Progenitor cell of endocrine pancreas (in vitro differentiated cells): ENCODE measurements at regions not wholly inside any gene's neighbourhood (a gene's known extent, or its start where the extent isn't known, plus 50 kb on each side); places are given as distances from the start of the nearest gene placed in this dataset.

Experiments used
- DNase-seq: peaks from one replicate; pipeline ENCODE4 v3.0.0; 2021; ENCODE audit warnings: low spot score; ENCODE audit not compliant: unreplicated experiment
- H3K27ac Mint-ChIP-seq: 2 replicates; pipeline ENCODE4 v1.8.0; 2021; ENCODE audit warnings: mild to moderate bottlenecking, moderate library complexity, mixed read lengths
- H3K27me3 Mint-ChIP-seq: 2 replicates; pipeline ENCODE4 v1.8.0; 2021; ENCODE audit warnings: mixed read lengths
- H3K36me3 Mint-ChIP-seq: 2 replicates; pipeline ENCODE4 v1.8.0; 2022; ENCODE audit warnings: mixed read lengths; ENCODE audit not compliant: insufficient read depth
- H3K4me1 Mint-ChIP-seq: 2 replicates; pipeline ENCODE4 v1.8.0; 2021; ENCODE audit warnings: low read depth, mixed read lengths
- H3K4me3 Mint-ChIP-seq: 2 replicates; pipeline ENCODE4 v1.8.0; 2021; ENCODE audit warnings: low read depth, mild to moderate bottlenecking, moderate library complexity, mixed read lengths
- H3K9me3 Mint-ChIP-seq: 2 replicates; pipeline ENCODE4 v1.8.0; 2021; ENCODE audit warnings: low read depth, mixed read lengths
- CTCF ChIP-seq: fragments of 200-600 bp; sonication (generic); IDR thresholded peaks from one replicate; pipeline ENCODE4 v1.5.0; 2021; ENCODE audit warnings: antibody characterized with exemption, mild to moderate bottlenecking; ENCODE audit not compliant: unreplicated experiment

DNA sequence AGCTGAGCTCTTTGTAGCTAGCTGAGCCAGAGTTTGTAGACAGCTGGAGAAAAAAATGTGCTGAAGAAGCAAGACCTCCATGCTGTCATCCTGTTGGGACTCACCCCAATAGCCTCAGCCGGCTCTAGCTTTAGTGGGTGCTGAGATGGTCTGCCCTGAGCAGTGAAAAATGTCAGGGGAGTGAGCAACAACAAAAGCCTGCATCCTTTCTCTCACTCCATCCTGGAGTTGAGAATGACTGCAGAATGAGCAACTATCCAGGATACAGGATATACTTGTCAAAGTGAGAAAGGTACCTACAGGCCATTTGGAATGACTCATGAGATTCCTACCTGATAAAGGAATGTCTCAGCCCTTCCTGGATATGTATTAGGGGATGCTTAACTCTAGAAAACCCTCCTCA is 146.1 kb upstream of the DLX2 start:
- H3K4me1 Mint-ChIP-seq = no peaks in the 10 kb centered on the region
- DNase-seq = no peak
- H3K36me3 Mint-ChIP-seq = no peaks in the 10 kb centered on the region
- TF ChIP-seq CTCF = no peak
- no peak overlapping the region for H3K4me3 Mint-ChIP-seq
- peaks cover 20% of the 10 kb centered on the region for H3K27me3 Mint-ChIP-seq
- peaks cover 4% of the 10 kb centered on the region for H3K9me3 Mint-ChIP-seq
- no peak overlapping the region for H3K27ac Mint-ChIP-seq

DNA sequence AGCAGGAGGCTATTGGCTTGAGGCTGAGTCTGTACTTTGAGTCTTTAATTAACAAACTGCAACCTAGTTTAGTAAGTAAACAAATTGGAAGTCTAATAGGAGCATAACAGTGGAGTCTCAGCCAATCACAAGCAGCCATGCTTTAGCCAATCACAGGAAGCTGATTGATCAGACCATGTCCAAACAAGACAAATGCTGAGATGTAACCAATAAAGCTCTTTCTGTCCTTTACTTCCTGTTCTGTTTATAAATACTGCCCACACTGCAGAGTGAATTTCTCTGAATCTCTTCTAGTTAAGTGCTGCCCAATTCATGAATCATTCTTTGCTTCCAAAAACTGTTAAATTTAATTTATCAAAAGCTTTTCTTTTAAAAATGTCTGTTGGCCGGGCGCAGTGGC is 146.6 kb upstream of the DLX2 start:
- TF ChIP-seq CTCF = no peak
- Mint-ChIP-seq H3K36me3 (no peaks in the 10 kb centered on the region), H3K4me3 (no peak overlapping the region), H3K27ac (no peak overlapping the region), H3K27me3 (peaks cover 15% of the 10 kb centered on the region), H3K9me3 (peaks cover 4% of the 10 kb centered on the region), H3K4me1 (no peaks in the 10 kb centered on the region)
- DNase-seq = no peak

DNA sequence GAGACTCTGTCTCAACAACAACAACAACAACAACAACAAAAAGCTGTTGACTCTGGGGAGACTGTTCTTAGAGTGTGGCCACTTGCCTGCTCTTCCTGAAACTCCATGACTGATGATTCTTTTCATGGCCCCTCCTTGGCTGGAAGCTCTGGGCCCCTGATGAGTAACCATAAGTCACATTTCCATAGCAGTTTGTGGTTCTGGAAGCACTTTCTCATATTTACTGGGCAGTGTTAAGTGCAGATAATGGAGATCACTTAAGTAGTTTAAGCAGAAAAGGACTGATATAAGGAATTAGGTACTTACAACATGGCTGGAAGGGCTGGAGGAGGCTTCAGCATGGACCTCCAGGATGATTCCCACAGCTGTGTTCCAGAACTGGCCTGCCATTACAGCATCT is 147.3 kb upstream of the DLX2 start:
- no peak for DNase-seq
- Mint-ChIP-seq H3K27me3 (peaks cover 9% of the 10 kb centered on the region), H3K36me3 (no peaks in the 10 kb centered on the region), H3K9me3 (peaks cover 4% of the 10 kb centered on the region), H3K4me3 (no peak overlapping the region), H3K27ac (no peak overlapping the region), H3K4me1 (no peaks in the 10 kb centered on the region)
- no peak for TF ChIP-seq CTCF

DNA sequence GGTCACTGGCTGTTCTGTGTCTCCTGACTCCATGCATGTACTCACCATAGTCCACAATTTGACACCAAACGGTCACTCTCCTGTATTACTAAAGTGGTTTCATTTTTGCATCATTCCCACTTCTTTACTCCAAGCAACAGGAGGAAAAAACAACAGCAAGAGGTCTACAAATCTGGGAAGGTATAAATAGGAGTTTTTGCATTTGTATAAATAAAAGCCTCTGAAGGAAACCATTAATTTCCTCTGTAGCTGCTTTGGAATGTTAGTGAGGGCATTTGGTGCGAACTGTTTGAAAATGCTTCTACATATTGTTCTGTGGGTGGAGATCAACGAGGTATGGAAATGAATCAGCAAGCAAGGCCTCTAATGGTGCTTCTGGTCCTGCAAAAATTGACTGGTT is 148.5 kb upstream of the DLX2 start:
- Mint-ChIP-seq H3K4me3 (no peak overlapping the region), H3K27me3 (peaks cover 3% of the 10 kb centered on the region), H3K36me3 (no peaks in the 10 kb centered on the region), H3K27ac (no peak overlapping the region), H3K4me1 (no peaks in the 10 kb centered on the region), H3K9me3 (peaks cover 4% of the 10 kb centered on the region)
- TF ChIP-seq CTCF = no peak
- DNase-seq = no peak

DNA sequence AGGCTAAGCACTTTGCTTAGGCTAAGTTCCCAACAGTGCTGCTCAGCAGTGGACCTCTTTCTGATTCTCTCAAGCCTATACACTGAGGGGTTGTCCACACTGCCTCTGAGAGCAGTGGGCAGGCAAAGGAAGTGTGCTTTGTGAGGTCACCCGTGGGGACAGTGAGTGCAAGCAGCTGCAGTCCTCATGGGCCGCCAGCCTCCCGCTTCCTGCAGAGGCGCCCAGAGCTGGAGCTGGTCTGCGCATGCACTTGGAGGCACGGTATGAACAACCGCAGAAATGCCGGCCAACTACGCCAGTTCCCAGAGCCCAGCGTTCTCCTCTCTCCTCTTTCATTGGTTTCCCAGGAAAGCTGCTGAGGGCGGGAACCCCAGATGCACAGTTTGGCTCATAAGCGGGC is 149.5 kb upstream of the DLX2 start:
- H3K36me3 Mint-ChIP-seq = no peaks in the 10 kb centered on the region
- H3K27me3 Mint-ChIP-seq = peaks cover 3% of the 10 kb centered on the region
- TF ChIP-seq CTCF = no peak
- no peaks in the 10 kb centered on the region for H3K9me3 Mint-ChIP-seq
- no peak overlapping the region for H3K27ac Mint-ChIP-seq
- DNase-seq = no peak
- H3K4me3 Mint-ChIP-seq = no peak overlapping the region
- no peaks in the 10 kb centered on the region for H3K4me1 Mint-ChIP-seq
